Cardiac fibroblast (primary cell): ENCODE measurements at regions not wholly inside any gene's neighbourhood (a gene's known extent, or its start where the extent isn't known, plus 50 kb on each side); places are given as distances from the start of the nearest gene placed in this dataset.

ENCODE experiments used
- DNase-seq, 2 donors: peaks; one replicate each; pipeline versions ENCODE4 v3.0.0 to v3.0.0-alpha.2; 2010; ENCODE audit warnings: low read depth in 2 of 2
- H3K4me3 ChIP-seq, 2 donors: replicated peaks in 1 of 2; 1 replicate in 1 of 2; 2 replicates in 1 of 2; pipeline ENCODE4 v1.5.1; 2011; ENCODE audit warnings: low read depth in 2 of 2, low read length in 2 of 2, mild to moderate bottlenecking in 2 of 2, moderate library complexity in 1 of 2
- TF ChIP-seq, protein P1 (sequence below): IDR thresholded peaks from one replicate; pipeline ENCODE4 v1.5.1; 2011; ENCODE audit warnings: low read depth, mild to moderate bottlenecking, low read length, inconsistent platforms

- TF ChIP-seq, protein P1, sequence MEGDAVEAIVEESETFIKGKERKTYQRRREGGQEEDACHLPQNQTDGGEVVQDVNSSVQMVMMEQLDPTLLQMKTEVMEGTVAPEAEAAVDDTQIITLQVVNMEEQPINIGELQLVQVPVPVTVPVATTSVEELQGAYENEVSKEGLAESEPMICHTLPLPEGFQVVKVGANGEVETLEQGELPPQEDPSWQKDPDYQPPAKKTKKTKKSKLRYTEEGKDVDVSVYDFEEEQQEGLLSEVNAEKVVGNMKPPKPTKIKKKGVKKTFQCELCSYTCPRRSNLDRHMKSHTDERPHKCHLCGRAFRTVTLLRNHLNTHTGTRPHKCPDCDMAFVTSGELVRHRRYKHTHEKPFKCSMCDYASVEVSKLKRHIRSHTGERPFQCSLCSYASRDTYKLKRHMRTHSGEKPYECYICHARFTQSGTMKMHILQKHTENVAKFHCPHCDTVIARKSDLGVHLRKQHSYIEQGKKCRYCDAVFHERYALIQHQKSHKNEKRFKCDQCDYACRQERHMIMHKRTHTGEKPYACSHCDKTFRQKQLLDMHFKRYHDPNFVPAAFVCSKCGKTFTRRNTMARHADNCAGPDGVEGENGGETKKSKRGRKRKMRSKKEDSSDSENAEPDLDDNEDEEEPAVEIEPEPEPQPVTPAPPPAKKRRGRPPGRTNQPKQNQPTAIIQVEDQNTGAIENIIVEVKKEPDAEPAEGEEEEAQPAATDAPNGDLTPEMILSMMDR, result no peak
- DNase-seq, result no peak
- no peak overlapping the region for H3K4me3 ChIP-seq
Observed at GRCh38 chr12:25372002-25372401, 121.3 kb upstream of the KRAS start.

DNA sequence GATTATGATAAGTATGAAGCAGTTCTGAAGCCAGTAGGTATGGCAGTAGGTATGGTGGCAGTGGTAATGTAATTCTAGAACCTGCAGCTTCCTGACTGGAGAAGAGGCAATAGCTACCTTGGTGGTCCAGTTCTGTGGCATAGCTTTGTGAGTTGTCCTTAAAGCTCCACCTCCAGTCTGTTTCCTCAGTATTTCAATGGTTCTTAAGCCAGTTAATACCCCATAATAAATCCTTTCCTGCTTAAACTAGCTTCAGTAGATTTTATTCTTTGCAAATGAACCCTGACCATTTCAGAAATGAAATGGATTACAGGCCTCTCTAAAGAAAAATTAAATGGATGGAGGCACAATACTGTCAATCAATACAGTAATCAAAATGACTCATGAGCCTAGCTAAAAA lies 117.8 kb upstream of the KRAS start:
- DNase-seq, result no peak
- TF ChIP-seq, protein P1, result no peak
- no peak overlapping the region for H3K4me3 ChIP-seq

- H3K4me3 ChIP-seq, result no peak overlapping the region
- no peak for DNase-seq
- TF ChIP-seq, protein P1, result no peak
Observed at GRCh38 chr12:25366122-25366521, 115.4 kb upstream of the KRAS start.

- no peak overlapping the region for H3K4me3 ChIP-seq
- no peak for DNase-seq
- TF ChIP-seq, protein P1, result no peak
Observed at GRCh38 chr12:25365340-25365730, 114.6 kb upstream of the KRAS start.

GRCh38 chr12:25364529-25365339 lies 114.0 kb upstream of the KRAS start:
- no peak overlapping the region for H3K4me3 ChIP-seq
- no peak for DNase-seq
- TF ChIP-seq, protein P1, result no peak

DNA sequence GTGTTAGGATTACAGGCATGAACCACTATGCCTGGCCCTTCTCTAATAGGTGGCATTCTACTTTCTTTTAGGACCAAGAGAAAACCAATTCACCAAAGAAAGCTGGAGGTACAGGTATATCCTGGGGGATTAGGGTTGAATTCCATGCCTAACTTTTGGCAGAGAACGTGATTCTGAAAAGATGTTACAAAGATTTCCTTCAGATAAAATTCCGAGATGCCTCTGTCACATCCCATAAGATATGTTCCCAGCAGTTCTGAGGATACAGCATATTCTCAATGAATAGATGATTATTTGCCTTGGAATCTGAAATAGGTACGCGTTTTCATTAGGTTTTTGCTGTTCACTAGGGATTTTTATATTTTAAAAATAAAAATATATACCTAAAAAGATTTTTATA lies 111.9 kb upstream of the KRAS start:
- TF ChIP-seq, protein P1, result no peak
- no peak overlapping the region for H3K4me3 ChIP-seq
- no peak for DNase-seq

- H3K4me3 ChIP-seq, result no peak overlapping the region
- TF ChIP-seq, protein P1, result no peak
- DNase-seq, result no peak
Observed at GRCh38 chr12:25361511-25361910, 110.8 kb upstream of the KRAS start.
